Neutrophil (primary cell): ENCODE measurements at regions not wholly inside any gene's neighbourhood (a gene's known extent, or its start where the extent isn't known, plus 50 kb on each side); places are given as distances from the start of the nearest gene placed in this dataset.
"Not testable (repeated sequence)": the region's sequence is repeated elsewhere in the genome, so short reads cannot be mapped to it uniquely, and the experiment has no call there.

Source experiments
- H3K27ac ChIP-seq: fragments of 200-600 bp; sonication (generic); 2 replicates; pipeline ENCODE4 v1.5.1; 2016; ENCODE audit warnings: mild to moderate bottlenecking, moderate library complexity
- H3K27me3 ChIP-seq: fragments of 200-600 bp; sonication (generic); 2 replicates; pipeline ENCODE4 v1.6.0; 2016; ENCODE audit warnings: mild to moderate bottlenecking
- H3K36me3 ChIP-seq: fragments of 200-600 bp; sonication (generic); 2 replicates; pipeline ENCODE4 v1.5.1; 2017
- H3K4me1 ChIP-seq, 2 experiments: fragments of 200-600 bp in 1 of 2; sonication (generic) in 1 of 2; 1 replicate in 1 of 2; 2 replicates in 1 of 2; pipeline versions ENCODE4 v1.5.1 to v1.6.1; 2013 to 2016; ENCODE audit warnings: low read depth in 1 of 2, low read length in 1 of 2, mild to moderate bottlenecking in 1 of 2, moderate library complexity in 1 of 2; ENCODE audit not compliant: control insufficient read depth in 1 of 2, insufficient read depth in 1 of 2
- H3K4me3 ChIP-seq, 2 experiments: fragments of 200-600 bp in 1 of 2; sonication (generic) in 1 of 2; 1 replicate in 1 of 2; 2 replicates in 1 of 2; pipeline ENCODE4 v1.5.1; 2013 to 2016; ENCODE audit warnings: low read depth in 1 of 2, low read length in 1 of 2, mild to moderate bottlenecking in 1 of 2, moderate library complexity in 1 of 2
- H3K9me3 ChIP-seq: fragments of 200-600 bp; sonication (generic); 2 replicates; pipeline ENCODE4 v1.5.1; 2016
- CTCF ChIP-seq: fragments of 200-600 bp; sonication (generic); IDR thresholded peaks from 2 replicates; pipeline ENCODE4 v1.5.1; 2016; ENCODE audit warnings: antibody characterized with exemption

DNA sequence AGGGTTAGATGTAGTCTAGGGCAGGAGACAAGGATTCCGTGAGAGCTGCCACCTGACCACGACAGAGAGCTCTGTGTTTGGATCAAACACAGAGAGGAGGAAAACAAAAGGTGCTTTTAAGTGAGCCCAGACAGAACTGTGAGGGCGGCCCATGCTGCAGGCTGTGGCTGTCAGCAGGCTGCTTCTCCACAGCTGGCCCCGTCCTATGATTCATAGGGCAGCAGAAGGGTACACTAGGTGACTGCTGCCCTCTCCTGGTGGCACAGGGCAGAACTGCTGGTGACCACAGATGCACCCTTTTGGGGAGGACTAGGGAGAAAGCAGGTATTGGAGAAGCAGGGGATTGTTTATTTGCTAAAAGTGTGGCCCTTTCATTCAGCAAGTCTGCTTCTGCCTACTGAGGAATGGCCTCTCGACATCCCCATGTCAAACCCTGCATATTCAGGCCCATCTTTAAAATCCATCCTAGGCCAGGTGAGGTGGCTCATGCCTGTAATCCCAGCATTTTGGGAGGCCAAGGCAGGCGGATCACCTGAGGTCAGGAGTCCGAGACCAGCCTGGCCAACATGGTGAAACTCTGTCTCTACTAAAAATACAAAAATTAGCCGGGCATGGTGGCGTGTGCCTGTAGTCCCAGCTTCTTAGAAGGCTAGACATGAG is 234.4 kb upstream of the FRG2C start:
- H3K4me1 ChIP-seq, H3K4me3 ChIP-seq, H3K36me3 ChIP-seq, H3K27ac ChIP-seq, H3K27me3 ChIP-seq, H3K9me3 ChIP-seq: not testable (repeated sequence)
- TF ChIP-seq CTCF, result peak; percentile 83

DNA sequence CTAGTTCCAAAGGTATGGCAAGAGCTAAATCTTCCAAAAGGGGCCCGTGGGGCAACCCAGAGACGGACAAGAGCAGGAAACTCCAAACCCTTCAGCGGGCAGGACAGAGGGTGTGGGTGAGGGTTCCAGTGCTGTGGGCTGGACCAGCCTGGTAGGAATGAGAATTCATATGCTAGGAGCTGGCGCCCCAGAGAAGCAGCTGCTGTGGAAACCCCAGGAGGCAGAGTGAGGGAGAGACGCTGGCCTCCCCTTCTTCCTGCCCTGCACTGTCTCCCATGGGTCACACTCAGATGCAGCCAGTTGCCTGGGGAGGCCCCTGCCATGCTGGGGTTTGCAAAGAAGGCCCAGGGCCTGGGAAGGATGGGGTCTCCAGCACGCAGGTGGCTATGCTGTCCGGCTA is 233.7 kb upstream of the FRG2C start:
- not testable (repeated sequence) for H3K9me3 ChIP-seq, H3K27ac ChIP-seq, H3K36me3 ChIP-seq, H3K4me1 ChIP-seq, H3K4me3 ChIP-seq, H3K27me3 ChIP-seq

- H3K27ac ChIP-seq, H3K9me3 ChIP-seq, H3K4me3 ChIP-seq, H3K27me3 ChIP-seq, H3K36me3 ChIP-seq: not testable (repeated sequence)
- peaks cover 8 to 10% of the 10 kb centered on the region in 2 experiments for H3K4me1 ChIP-seq
Measured at GRCh38 chr3:75431120-75431519, 233.0 kb upstream of the FRG2C start.

GRCh38 chr3:75432466-75432865 is 231.7 kb upstream of the FRG2C start:
- H3K4me1 ChIP-seq, result peaks cover 10 to 12% of the 10 kb centered on the region in 2 experiments
- not testable (repeated sequence) for H3K36me3 ChIP-seq, H3K9me3 ChIP-seq, H3K4me3 ChIP-seq, H3K27ac ChIP-seq
- peaks cover 12% of the 10 kb centered on the region for H3K27me3 ChIP-seq

DNA sequence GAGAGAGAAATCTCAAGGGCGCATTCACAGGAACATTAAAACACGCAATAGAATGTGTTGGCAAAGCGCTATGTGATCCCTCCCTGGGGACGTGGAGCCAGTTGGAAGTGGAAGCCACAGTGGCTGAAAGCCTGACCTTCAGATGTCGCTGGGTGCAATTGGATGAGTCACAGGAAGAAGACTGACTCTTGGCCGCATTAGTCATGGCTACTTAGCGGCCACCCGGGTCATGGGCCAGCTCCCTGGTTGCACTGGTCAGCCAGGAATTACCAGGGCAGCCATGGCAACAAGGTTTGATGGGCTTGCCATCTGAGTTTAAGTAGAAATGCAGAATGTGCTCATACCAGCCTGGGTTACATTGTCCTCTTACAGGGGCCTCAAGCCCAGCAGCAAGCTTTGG is 231.2 kb upstream of the FRG2C start:
- Histone ChIP-seq H3K4me1 (peaks cover 10 to 12% of the 10 kb centered on the region in 2 experiments), H3K27me3 (peaks cover 16% of the 10 kb centered on the region)
- H3K36me3 ChIP-seq, H3K9me3 ChIP-seq, H3K27ac ChIP-seq, H3K4me3 ChIP-seq: not testable (repeated sequence)

DNA sequence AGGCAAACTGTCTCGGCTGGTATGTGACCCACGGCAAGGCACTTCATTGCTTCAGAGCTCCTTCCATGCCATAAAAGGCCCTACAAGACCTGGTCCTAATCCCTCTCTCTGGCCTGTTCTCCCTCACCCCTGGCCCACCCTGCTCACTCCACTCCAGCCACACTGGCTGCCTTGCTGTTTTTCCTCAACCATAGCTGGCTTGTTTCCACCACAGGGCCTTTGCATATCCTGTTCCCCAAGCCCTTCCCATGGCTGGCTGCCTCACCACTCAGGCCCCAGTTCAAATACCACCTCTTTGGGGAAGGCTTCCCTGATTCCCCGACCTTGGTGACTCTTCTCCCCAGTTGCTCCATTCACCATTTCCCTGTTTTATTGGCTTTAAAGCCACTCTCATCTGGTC is 230.8 kb upstream of the FRG2C start:
- H3K36me3 ChIP-seq, result not testable (repeated sequence)
- H3K4me1 ChIP-seq, result peaks cover 10 to 12% of the 10 kb centered on the region in 2 experiments

GRCh38 chr3:75434276-75434912 is 229.7 kb upstream of the FRG2C start:
- H3K9me3 ChIP-seq, H3K36me3 ChIP-seq: not testable (repeated sequence)
- peaks cover 18% of the 10 kb centered on the region for H3K27me3 ChIP-seq
- peak overlapping the region; percentile 76 to 94 for H3K4me3 ChIP-seq
- H3K4me1 ChIP-seq, result peaks cover 10 to 12% of the 10 kb centered on the region in 2 experiments
- H3K27ac ChIP-seq, result peak overlapping the region; percentile 94

More for the DNA sequence above, 230.8 kb upstream of the FRG2C start:
- H3K4me3 ChIP-seq, H3K9me3 ChIP-seq, H3K27ac ChIP-seq: not testable (repeated sequence)
- H3K27me3 ChIP-seq, result peaks cover 18% of the 10 kb centered on the region

GRCh38 chr3:75434913-75435793 is 229.0 kb upstream of the FRG2C start:
- not testable (repeated sequence) for H3K36me3 ChIP-seq
- peak overlapping the region; percentile 76 to 94 for H3K4me3 ChIP-seq

GRCh38 chr3:75435794-75436400 is 228.2 kb upstream of the FRG2C start:
- Histone ChIP-seq H3K4me3 (peak overlapping the region; percentile 76 to 94), H3K4me1 (peaks cover 10 to 12% of the 10 kb centered on the region in 2 experiments), H3K27ac (peak overlapping the region; percentile 94), H3K27me3 (peaks cover 18% of the 10 kb centered on the region)
- not testable (repeated sequence) for H3K9me3 ChIP-seq, H3K36me3 ChIP-seq

More at GRCh38 chr3:75434913-75435793, 229.0 kb upstream of the FRG2C start:
- H3K9me3 ChIP-seq, result not testable (repeated sequence)
- Histone ChIP-seq H3K27me3 (peaks cover 18% of the 10 kb centered on the region), H3K27ac (peak overlapping the region; percentile 94), H3K4me1 (peaks cover 10 to 12% of the 10 kb centered on the region in 2 experiments)
- peak; percentile 22 for TF ChIP-seq CTCF

GRCh38 chr3:75440986-75441385 is 223.1 kb upstream of the FRG2C start:
- not testable (repeated sequence) for H3K4me3 ChIP-seq, H3K9me3 ChIP-seq, H3K27ac ChIP-seq, H3K4me1 ChIP-seq, H3K36me3 ChIP-seq
- H3K27me3 ChIP-seq, result peaks cover 18% of the 10 kb centered on the region

GRCh38 chr3:75444634-75445033 is 219.5 kb upstream of the FRG2C start:
- H3K27ac ChIP-seq, result not testable (repeated sequence)

More at GRCh38 chr3:75444634-75445033, 219.5 kb upstream of the FRG2C start:
- H3K27me3 ChIP-seq, H3K36me3 ChIP-seq, H3K4me3 ChIP-seq, H3K4me1 ChIP-seq, H3K9me3 ChIP-seq: not testable (repeated sequence)
